ENCODE measurements at regions not wholly inside any gene's neighbourhood (a gene's known extent, or its start where the extent isn't known, plus 50 kb on each side); places are given as distances from the start of the nearest gene placed in this dataset.
"Not testable (repeated sequence)": the region's sequence is repeated elsewhere in the genome, so short reads cannot be mapped to it uniquely, and the experiment has no call there.

GRCh38 chr13:66200555-66200954 is 1029.6 kb downstream of the PCDH9 start:
- TF ChIP-seq ZNF274 (IDR thresholded peaks at IDR 0.05; ENCODE audit: low read depth, low read length): no peak
- no peak overlapping the region for H3K4me3 ChIP-seq (ENCODE audit: low read length)

- TF ChIP-seq ZNF274 (IDR thresholded peaks at IDR 0.05; ENCODE audit: low read depth, low read length): no peak
- no peak overlapping the region for H3K4me3 ChIP-seq (ENCODE audit: low read length)
Measured at GRCh38 chr13:66195238-66195637, 1034.9 kb downstream of the PCDH9 start.

- H3K4me3 ChIP-seq (ENCODE audit: low read length): no peak overlapping the region
- no peak for TF ChIP-seq ZNF274 (IDR thresholded peaks at IDR 0.05; ENCODE audit: low read depth, low read length)
Measured at GRCh38 chr13:66189986-66190385, 1040.2 kb downstream of the PCDH9 start.

- TF ChIP-seq ZNF274 (IDR thresholded peaks at IDR 0.05; ENCODE audit: low read depth, low read length): no peak
- H3K4me3 ChIP-seq (ENCODE audit: low read length): no peak overlapping the region
Measured at GRCh38 chr13:66180836-66181235, 1049.3 kb downstream of the PCDH9 start.

- H3K4me3 ChIP-seq (ENCODE audit: low read length): no peak overlapping the region
Measured at GRCh38 chr13:66171920-66172319, 1058.2 kb downstream of the PCDH9 start.

GRCh38 chr13:66162470-66162869 is 1067.7 kb downstream of the PCDH9 start:
- TF ChIP-seq ZNF274 (IDR thresholded peaks at IDR 0.05; ENCODE audit: low read depth, low read length): no peak
- no peak overlapping the region for H3K4me3 ChIP-seq (ENCODE audit: low read length)

More at GRCh38 chr13:66171920-66172319, 1058.2 kb downstream of the PCDH9 start:
- no peak for TF ChIP-seq ZNF274 (IDR thresholded peaks at IDR 0.05; ENCODE audit: low read depth, low read length)

- TF ChIP-seq ZNF274 (IDR thresholded peaks at IDR 0.05; ENCODE audit: low read depth, low read length): no peak
- H3K4me3 ChIP-seq (ENCODE audit: low read length): no peak overlapping the region
Measured at GRCh38 chr13:66159511-66159910, 1070.6 kb downstream of the PCDH9 start.

GRCh38 chr13:66154976-66155375 is 1075.2 kb downstream of the PCDH9 start:
- no peak for TF ChIP-seq ZNF274 (IDR thresholded peaks at IDR 0.05; ENCODE audit: low read depth, low read length)
- H3K4me3 ChIP-seq (ENCODE audit: low read length): no peak overlapping the region

- no peak for TF ChIP-seq ZNF274 (IDR thresholded peaks at IDR 0.05; ENCODE audit: low read depth, low read length)
- H3K4me3 ChIP-seq (ENCODE audit: low read length): no peak overlapping the region
Measured at GRCh38 chr13:66154354-66154753, 1075.8 kb downstream of the PCDH9 start.

GRCh38 chr13:66152596-66152995 is 1077.5 kb downstream of the PCDH9 start:
- TF ChIP-seq ZNF274 (IDR thresholded peaks at IDR 0.05; ENCODE audit: low read depth, low read length): no peak
- no peak overlapping the region for H3K4me3 ChIP-seq (ENCODE audit: low read length)

GRCh38 chr13:66144357-66144756 is 1085.8 kb downstream of the PCDH9 start:
- not testable (repeated sequence) for H3K4me3 ChIP-seq (ENCODE audit: low read length)

- no peak for TF ChIP-seq ZNF274 (IDR thresholded peaks at IDR 0.05; ENCODE audit: low read depth, low read length)
- no peak overlapping the region for H3K4me3 ChIP-seq (ENCODE audit: low read length)
Measured at GRCh38 chr13:66139701-66140100, 1090.4 kb downstream of the PCDH9 start.

- no peak for TF ChIP-seq ZNF274 (IDR thresholded peaks at IDR 0.05; ENCODE audit: low read depth, low read length)
Measured at GRCh38 chr13:66139250-66139649, 1090.9 kb downstream of the PCDH9 start.

GRCh38 chr13:66138172-66138811 is 1091.8 kb downstream of the PCDH9 start:
- TF ChIP-seq ZNF274 (IDR thresholded peaks at IDR 0.05; ENCODE audit: low read depth, low read length): no peak
- no peak overlapping the region for H3K4me3 ChIP-seq (ENCODE audit: low read length)

More at GRCh38 chr13:66139250-66139649, 1090.9 kb downstream of the PCDH9 start:
- H3K4me3 ChIP-seq (ENCODE audit: low read length): no peak overlapping the region

GRCh38 chr13:66137384-66137783 is 1092.8 kb downstream of the PCDH9 start:
- H3K4me3 ChIP-seq (ENCODE audit: low read length): no peak overlapping the region
- no peak for TF ChIP-seq ZNF274 (IDR thresholded peaks at IDR 0.05; ENCODE audit: low read depth, low read length)

GRCh38 chr13:66128692-66129269 is 1101.4 kb downstream of the PCDH9 start:
- no peak for TF ChIP-seq ZNF274 (IDR thresholded peaks at IDR 0.05; ENCODE audit: low read depth, low read length)
- no peak overlapping the region for H3K4me3 ChIP-seq (ENCODE audit: low read length)
